HG03439 (cell line): ENCODE measurements at regions not wholly inside any gene's neighbourhood (a gene's known extent, or its start where the extent isn't known, plus 50 kb on each side); places are given as distances from the start of the nearest gene placed in this dataset.

Source experiments
- ATAC-seq: cut with Tn5 transposase; IDR thresholded peaks from one replicate; pipeline ENCODE4 v1.9.1; 2021; ENCODE audit warnings: mild to moderate bottlenecking, moderate library complexity; ENCODE audit not compliant: unreplicated experiment

- ATAC-seq: no peak
These were observed 50.5 kb upstream of the GUCY1A1 start for GRCh38 chr4:155616117-155616516.

GRCh38 chr4:155615081-155615887, 51.4 kb upstream of the GUCY1A1 start:
- ATAC-seq: no peak

- no peak for ATAC-seq
These were observed 52.4 kb upstream of the GUCY1A1 start for GRCh38 chr4:155614111-155614762.

GRCh38 chr4:155612074-155612473, 54.6 kb upstream of the GUCY1A1 start:
- ATAC-seq: no peak

- no peak for ATAC-seq
These were observed 55.1 kb upstream of the GUCY1A1 start for GRCh38 chr4:155611501-155611900.

GRCh38 chr4:155610143-155610542, 56.5 kb upstream of the GUCY1A1 start:
- no peak for ATAC-seq

GRCh38 chr4:155609455-155610059, 57.1 kb upstream of the GUCY1A1 start:
- peak; percentile 67 for ATAC-seq

GRCh38 chr4:155608225-155608885, 58.3 kb upstream of the GUCY1A1 start:
- ATAC-seq: no peak

GRCh38 chr4:155607481-155607880, 59.2 kb upstream of the GUCY1A1 start:
- no peak for ATAC-seq

- ATAC-seq: no peak
These were observed 61.7 kb upstream of the GUCY1A1 start for GRCh38 chr4:155604718-155605626.

GRCh38 chr4:155603360-155603891, 63.2 kb upstream of the GUCY1A1 start:
- ATAC-seq: no peak

GRCh38 chr4:155602351-155603140, 64.1 kb upstream of the GUCY1A1 start:
- ATAC-seq: no peak

GRCh38 chr4:155600244-155600643, 66.4 kb upstream of the GUCY1A1 start:
- no peak for ATAC-seq

GRCh38 chr4:155599596-155599995, 67.1 kb upstream of the GUCY1A1 start:
- ATAC-seq: no peak

GRCh38 chr4:155599085-155599484, 67.6 kb upstream of the GUCY1A1 start:
- no peak for ATAC-seq

GRCh38 chr4:155597933-155598451, 68.7 kb upstream of the GUCY1A1 start:
- ATAC-seq: no peak

- no peak for ATAC-seq
These were observed 69.4 kb upstream of the GUCY1A1 start for GRCh38 chr4:155597281-155597680.

GRCh38 chr4:155593793-155594192, 72.9 kb upstream of the GUCY1A1 start:
- no peak for ATAC-seq

GRCh38 chr4:155592938-155593297, 73.7 kb upstream of the GUCY1A1 start:
- no peak for ATAC-seq
